ENCODE measurements at regions not wholly inside any gene's neighbourhood (a gene's known extent, or its start where the extent isn't known, plus 50 kb on each side); places are given as distances from the start of the nearest gene placed in this dataset.
"Not testable (repeated sequence)": the region's sequence is repeated elsewhere in the genome, so short reads cannot be mapped to it uniquely, and the experiment has no call there.

- not testable (repeated sequence) for DNase-seq
Observed at GRCh38 chr18:73671480-73671879, 476.2 kb downstream of the FBXO15 start.

DNA sequence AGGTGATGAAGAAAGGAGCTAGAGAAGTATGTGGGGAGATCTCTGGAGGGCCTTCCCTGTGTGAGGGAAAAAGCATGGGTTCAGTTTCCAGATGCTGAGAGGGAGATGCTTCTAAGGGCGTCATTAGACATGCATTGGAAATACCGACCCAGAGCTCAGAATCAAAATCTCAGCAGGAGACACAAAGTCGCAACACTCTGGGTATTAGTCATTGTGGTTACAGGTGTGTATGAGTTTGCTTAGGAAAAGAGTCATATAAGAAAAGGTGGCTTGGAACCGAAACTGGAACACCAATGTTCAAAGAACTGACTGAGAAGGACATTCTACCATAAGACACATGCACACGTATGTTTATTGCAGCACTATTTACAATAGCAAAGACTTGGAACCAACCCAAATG is 477.1 kb downstream of the FBXO15 start:
- DNase-seq, result no peak

DNA sequence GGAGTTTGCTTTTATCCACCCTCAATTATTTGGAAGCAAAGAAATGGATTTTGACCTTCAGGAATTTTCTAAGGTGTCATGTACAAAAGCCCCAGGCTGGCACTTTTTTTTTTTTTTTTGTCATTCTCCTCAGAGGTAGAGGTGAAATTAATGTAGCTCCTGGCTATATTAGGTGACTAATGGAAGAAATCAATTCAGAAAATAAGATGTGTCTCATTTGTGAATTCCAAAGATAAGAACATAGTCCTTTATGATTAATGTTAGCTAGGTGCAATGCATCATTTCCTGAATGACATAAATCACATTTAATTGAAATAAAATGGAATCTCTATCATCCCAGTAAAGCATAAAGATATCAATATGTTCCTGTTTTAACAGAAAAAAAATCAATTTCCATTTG is 477.6 kb downstream of the FBXO15 start:
- no peak for DNase-seq

GRCh38 chr18:73669297-73669696 is 478.3 kb downstream of the FBXO15 start:
- DNase-seq, result no peak

GRCh38 chr18:73668051-73668450 is 479.6 kb downstream of the FBXO15 start:
- no peak for DNase-seq

GRCh38 chr18:73666772-73667171 is 480.9 kb downstream of the FBXO15 start:
- no peak for DNase-seq

- DNase-seq, result no peak
Observed at GRCh38 chr18:73664896-73665295, 482.7 kb downstream of the FBXO15 start.

- DNase-seq, result no peak
Observed at GRCh38 chr18:73663581-73663980, 484.1 kb downstream of the FBXO15 start.

GRCh38 chr18:73662421-73662820 is 485.2 kb downstream of the FBXO15 start:
- no peak for DNase-seq

DNA sequence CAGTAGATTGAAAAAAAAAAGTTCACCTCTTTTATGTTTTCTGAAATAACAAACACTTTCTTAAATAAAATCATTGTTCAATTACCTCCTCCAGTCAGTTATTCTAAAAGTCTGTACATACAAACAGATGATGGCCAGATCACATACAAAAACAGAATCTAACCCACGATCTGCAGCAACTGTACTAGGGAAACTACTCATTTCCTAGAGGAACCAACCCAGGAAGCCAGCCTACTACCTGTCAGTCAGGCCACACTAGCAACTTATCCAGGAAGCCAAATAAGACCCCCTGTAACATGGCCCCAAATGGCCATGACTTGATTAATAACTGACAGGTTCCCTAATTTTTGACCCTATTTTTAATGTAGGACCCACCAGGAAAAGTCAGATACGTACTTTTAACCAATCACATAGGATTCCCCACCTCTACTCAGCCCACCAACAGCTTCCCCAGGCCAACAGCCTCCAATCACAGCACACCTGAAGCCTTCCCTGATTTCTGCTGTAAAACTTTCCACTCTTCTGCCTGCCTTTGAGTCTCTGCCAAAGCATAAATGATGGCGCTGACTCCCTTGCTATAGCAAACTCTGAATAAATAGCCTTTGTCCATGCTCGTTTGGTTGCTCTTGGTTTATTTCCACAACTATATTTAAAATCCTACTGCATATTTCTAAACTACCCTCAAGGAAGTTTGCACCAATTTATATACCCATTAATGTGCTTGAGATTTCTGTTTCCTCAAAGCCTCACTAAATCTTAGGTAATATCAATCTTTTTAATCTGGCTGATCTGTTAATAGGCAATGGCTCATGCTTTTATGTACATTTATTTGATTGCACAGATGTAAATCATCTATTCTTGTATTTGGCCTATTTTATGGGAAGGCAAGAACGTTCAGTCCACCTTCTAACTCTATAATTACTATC is 486.4 kb downstream of the FBXO15 start:
- no peak for DNase-seq

- no peak for DNase-seq
Observed at GRCh38 chr18:73656691-73657090, 490.9 kb downstream of the FBXO15 start.

DNA sequence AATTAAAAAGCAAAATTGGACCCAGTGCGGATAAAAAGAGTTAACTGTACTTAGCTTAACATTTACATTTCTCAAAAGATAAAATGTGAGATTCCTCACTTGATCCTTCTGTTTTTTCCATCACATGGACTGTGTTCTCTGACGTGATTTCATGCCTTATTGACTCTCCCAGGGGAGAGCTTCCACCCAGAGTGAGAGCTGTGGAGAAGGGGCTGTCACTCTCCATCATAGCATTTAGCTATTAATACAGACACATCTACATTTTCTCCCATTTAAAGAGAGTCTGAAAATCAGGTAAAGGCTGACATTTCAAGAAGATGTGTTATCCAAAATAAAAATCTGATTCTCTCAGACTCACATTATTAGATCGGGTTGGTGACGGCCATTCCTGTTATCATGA is 493.8 kb downstream of the FBXO15 start:
- no peak for DNase-seq

DNA sequence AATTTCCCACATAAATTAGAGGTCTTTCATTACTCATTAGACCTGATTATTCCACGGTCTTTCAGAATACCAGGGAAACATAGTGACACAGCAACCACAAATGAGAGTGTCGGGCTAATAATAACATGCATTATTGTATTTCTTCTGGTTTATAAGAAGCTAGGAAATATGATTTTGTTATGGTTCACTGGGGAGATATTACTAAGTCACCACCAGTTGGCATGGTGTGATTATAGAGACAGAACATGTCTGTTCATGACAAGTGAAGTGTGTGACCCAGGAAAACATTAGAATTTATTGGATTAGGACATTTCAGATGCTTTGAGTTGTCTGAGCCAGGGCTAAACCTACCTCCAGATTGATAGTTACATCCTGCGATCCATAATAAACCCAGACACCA is 494.4 kb downstream of the FBXO15 start:
- DNase-seq, result no peak

GRCh38 chr18:73647391-73647790 is 500.2 kb downstream of the FBXO15 start:
- no peak for DNase-seq

DNA sequence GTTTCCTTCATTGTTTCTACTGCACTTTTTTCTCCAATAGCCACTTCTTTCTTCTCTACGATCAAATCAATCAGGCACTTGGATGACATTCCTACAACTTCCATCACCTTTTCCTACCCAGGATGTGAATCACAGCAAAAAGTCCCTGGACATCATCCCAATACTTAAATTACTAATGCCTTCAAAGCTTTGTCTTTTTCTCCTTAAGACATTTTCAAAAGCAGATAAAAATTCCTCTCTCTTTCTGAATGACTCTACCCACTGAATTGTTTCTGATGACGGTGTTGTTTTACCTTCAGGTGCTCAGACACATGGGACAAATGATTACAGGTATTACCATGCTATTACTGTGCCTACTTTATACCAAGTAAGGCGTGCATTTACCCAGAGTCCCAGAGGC is 500.9 kb downstream of the FBXO15 start:
- no peak for DNase-seq

GRCh38 chr18:73646196-73646595 is 501.4 kb downstream of the FBXO15 start:
- DNase-seq, result no peak

- DNase-seq, result no peak
Observed at GRCh38 chr18:73645160-73645715, 502.4 kb downstream of the FBXO15 start.

DNA sequence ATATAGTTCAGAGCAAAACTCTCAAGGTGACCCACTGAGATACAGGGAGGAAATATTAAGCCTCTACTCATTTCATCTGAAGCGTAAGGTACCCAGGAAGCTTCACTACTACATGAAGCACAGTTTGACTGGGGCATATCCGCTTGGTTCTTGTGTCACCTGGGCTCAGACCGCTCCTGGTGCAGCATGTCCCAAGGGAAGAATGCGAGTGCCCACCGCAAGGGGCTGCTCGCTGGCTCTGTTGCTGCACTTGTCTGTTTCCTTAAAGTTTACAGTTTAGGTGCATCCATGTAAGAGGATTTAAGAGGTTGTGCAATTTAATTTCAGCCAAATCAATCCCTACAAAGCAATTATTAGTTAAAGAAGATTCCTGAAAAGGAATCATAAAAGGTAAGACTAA is 507.8 kb downstream of the FBXO15 start:
- DNase-seq, result no peak

- DNase-seq, result no peak
Observed at GRCh38 chr18:73638709-73639108, 508.9 kb downstream of the FBXO15 start.

- no peak for DNase-seq
Observed at GRCh38 chr18:73636355-73636754, 511.3 kb downstream of the FBXO15 start.

DNA sequence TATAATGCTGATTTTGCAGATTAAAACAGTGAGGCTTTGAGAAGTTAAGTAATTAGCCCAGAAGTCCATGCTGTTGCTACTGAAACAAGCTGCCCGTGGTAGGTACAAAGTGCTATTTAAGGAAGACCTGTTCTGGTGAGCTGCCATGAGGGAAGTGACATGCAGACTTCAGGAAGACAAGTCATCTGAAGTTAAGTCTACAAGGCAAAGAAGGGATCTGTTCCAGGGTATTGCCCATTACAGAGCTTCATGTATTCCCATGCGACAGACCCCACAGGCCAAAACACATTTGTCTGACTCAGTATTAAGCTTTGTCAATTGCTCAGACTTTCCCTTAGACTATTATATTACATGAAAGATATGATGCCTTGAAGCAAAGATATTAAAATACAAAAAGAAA is 520.8 kb downstream of the FBXO15 start:
- DNase-seq, result no peak

- DNase-seq, result no peak
Observed at GRCh38 chr18:73626221-73626620, 521.4 kb downstream of the FBXO15 start.

DNA sequence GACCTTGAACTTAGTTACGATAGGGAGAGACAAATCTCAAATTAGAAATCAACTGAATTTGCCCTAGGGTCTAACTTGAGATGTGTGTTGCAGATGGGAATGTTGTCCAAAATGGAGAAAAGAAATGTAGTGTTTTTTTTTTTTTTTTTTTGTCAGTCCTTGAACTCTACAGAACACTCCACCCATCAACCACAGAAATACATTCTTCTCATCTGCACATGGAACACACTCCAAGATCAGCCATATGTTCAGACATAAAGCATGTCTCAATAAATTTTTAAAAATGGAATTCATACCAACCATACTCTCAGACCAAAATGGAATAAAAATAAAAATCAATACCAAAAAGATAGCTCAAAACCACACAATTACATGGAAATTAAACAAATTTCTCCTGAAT is 526.5 kb downstream of the FBXO15 start:
- DNase-seq, result no peak

- no peak for DNase-seq
Observed at GRCh38 chr18:73617981-73618380, 529.7 kb downstream of the FBXO15 start.

- no peak for DNase-seq
Observed at GRCh38 chr18:73615506-73615905, 532.1 kb downstream of the FBXO15 start.

Measured in suppressor macrophage treated with lipopolysaccharide for 4 hours (primary cell).